RKO (cell line): ENCODE measurements at regions not wholly inside any gene's neighbourhood (a gene's known extent, or its start where the extent isn't known, plus 50 kb on each side); places are given as distances from the start of the nearest gene placed in this dataset.
"Not testable (repeated sequence)": the region's sequence is repeated elsewhere in the genome, so short reads cannot be mapped to it uniquely, and the experiment has no call there.

Experiments
- DNase-seq: peaks from one replicate; pipeline ENCODE4 v3.0.0-alpha.2; 2016; ENCODE audit warnings: low spot score

GRCh38 chr2:142757111-142757510 is 120.4 kb upstream of the KYNU start:
- no peak for DNase-seq

- peak; percentile 30 for DNase-seq
Observed at GRCh38 chr2:142756430-142756829, 121.0 kb upstream of the KYNU start.

- DNase-seq, result no peak
Observed at GRCh38 chr2:142755191-142755590, 122.3 kb upstream of the KYNU start.

- no peak for DNase-seq
Observed at GRCh38 chr2:142754182-142754581, 123.3 kb upstream of the KYNU start.

- no peak for DNase-seq
Observed at GRCh38 chr2:142750858-142751257, 126.6 kb upstream of the KYNU start.

- DNase-seq, result no peak
Observed at GRCh38 chr2:142748559-142749099, 128.8 kb upstream of the KYNU start.

GRCh38 chr2:142745691-142746090 is 131.8 kb upstream of the KYNU start:
- no peak for DNase-seq

- no peak for DNase-seq
Observed at GRCh38 chr2:142742371-142743214, 134.9 kb upstream of the KYNU start.

GRCh38 chr2:142741764-142742269 is 135.6 kb upstream of the KYNU start:
- DNase-seq, result no peak

GRCh38 chr2:142734770-142735169 is 142.7 kb upstream of the KYNU start:
- DNase-seq, result no peak

- DNase-seq, result no peak
Observed at GRCh38 chr2:142734231-142734630, 143.2 kb upstream of the KYNU start.

GRCh38 chr2:142729814-142730213 is 147.7 kb upstream of the KYNU start:
- not testable (repeated sequence) for DNase-seq

GRCh38 chr2:142727821-142728478 is 149.5 kb upstream of the KYNU start:
- not testable (repeated sequence) for DNase-seq

GRCh38 chr2:142725386-142725785 is 152.1 kb upstream of the KYNU start:
- DNase-seq, result no peak

- no peak for DNase-seq
Observed at GRCh38 chr2:142724713-142725349, 152.6 kb upstream of the KYNU start.

- no peak for DNase-seq
Observed at GRCh38 chr2:142724186-142724585, 153.3 kb upstream of the KYNU start.

GRCh38 chr2:142723236-142723635 is 154.2 kb upstream of the KYNU start:
- no peak for DNase-seq

GRCh38 chr2:142722569-142722968 is 154.9 kb upstream of the KYNU start:
- no peak for DNase-seq

- no peak for DNase-seq
Observed at GRCh38 chr2:142722086-142722485, 155.4 kb upstream of the KYNU start.

GRCh38 chr2:142721015-142721414 is 156.4 kb upstream of the KYNU start:
- DNase-seq, result no peak

GRCh38 chr2:142718576-142719155 is 158.8 kb upstream of the KYNU start:
- DNase-seq, result no peak
